ENCODE measurements at regions not wholly inside any gene's neighbourhood (a gene's known extent, or its start where the extent isn't known, plus 50 kb on each side); places are given as distances from the start of the nearest gene placed in this dataset.
"Not testable (repeated sequence)": the region's sequence is repeated elsewhere in the genome, so short reads cannot be mapped to it uniquely, and the experiment has no call there.

DNA sequence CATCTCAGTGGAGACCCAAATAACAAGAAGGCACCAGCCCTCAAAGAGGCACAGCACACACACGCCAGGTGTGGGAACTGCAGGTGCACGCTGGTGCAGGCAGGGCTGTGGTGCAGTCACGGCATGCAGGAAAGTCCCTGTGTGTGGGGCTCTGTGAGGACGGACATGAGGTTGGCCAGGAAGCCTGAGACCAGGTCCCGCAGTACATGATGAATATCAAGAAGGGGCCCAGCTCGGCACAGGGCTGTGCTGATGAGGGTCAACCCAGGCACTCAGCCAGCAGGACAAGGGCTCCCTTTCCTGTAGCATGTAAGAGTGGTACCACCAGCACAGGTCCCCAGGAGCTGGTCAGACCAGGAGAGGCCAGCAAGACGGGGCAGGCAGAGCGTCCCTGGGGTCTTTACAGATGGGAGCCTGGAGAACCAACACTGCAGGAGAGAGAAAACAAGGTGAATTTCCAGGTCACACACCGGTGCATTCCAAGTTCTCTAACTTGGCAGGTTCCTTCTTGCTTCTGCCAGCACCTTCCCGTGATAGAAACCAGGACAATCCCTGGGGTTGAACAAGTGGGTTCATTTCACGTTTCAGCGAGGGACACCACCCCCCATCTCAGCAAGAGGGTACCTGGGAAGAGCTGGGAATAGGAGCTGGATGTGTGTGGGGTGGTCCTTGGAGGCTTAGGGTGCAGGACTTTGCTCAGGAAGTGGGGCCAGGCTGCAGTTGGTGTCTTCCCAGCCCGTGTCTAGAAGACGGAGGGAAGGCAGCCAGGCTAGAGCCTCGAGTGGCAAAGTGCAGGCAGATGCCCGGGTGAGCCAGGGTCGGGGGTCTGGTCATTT, 244.8 kb upstream of the TCERG1L start:
- no peak for DNase-seq (ENCODE audit: low read depth, low spot score)
- no peaks in the 10 kb centered on the region for H3K27me3 Mint-ChIP-seq (ENCODE audit: low read depth)
- peaks cover 5% of the 10 kb centered on the region for H3K4me1 Mint-ChIP-seq
- no peaks in the 10 kb centered on the region for H3K36me3 Mint-ChIP-seq (ENCODE audit: low read depth)
- no peak overlapping the region for H3K4me3 Mint-ChIP-seq
- H3K27ac Mint-ChIP-seq (ENCODE audit: unreplicated experiment) = no peak overlapping the region
- TF ChIP-seq, protein P1, sequence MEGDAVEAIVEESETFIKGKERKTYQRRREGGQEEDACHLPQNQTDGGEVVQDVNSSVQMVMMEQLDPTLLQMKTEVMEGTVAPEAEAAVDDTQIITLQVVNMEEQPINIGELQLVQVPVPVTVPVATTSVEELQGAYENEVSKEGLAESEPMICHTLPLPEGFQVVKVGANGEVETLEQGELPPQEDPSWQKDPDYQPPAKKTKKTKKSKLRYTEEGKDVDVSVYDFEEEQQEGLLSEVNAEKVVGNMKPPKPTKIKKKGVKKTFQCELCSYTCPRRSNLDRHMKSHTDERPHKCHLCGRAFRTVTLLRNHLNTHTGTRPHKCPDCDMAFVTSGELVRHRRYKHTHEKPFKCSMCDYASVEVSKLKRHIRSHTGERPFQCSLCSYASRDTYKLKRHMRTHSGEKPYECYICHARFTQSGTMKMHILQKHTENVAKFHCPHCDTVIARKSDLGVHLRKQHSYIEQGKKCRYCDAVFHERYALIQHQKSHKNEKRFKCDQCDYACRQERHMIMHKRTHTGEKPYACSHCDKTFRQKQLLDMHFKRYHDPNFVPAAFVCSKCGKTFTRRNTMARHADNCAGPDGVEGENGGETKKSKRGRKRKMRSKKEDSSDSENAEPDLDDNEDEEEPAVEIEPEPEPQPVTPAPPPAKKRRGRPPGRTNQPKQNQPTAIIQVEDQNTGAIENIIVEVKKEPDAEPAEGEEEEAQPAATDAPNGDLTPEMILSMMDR (conservative IDR thresholded peaks at IDR 0.05) = no peak
- no peaks in the 10 kb centered on the region for H3K9me3 Mint-ChIP-seq

- DNase-seq (ENCODE audit: low read depth, low spot score) = no peak
- TF ChIP-seq, protein P1 (conservative IDR thresholded peaks at IDR 0.05) = no peak
- no peaks in the 10 kb centered on the region for H3K9me3 Mint-ChIP-seq
- H3K27me3 Mint-ChIP-seq (ENCODE audit: low read depth) = peaks cover 3% of the 10 kb centered on the region
- peaks cover 5% of the 10 kb centered on the region for H3K4me1 Mint-ChIP-seq
- H3K36me3 Mint-ChIP-seq (ENCODE audit: low read depth) = no peaks in the 10 kb centered on the region
- no peak overlapping the region for H3K27ac Mint-ChIP-seq (ENCODE audit: unreplicated experiment)
- H3K4me3 Mint-ChIP-seq = no peak overlapping the region
Observed at GRCh38 chr10:131556897-131557495, 245.5 kb upstream of the TCERG1L start.

GRCh38 chr10:131557956-131558355, 246.4 kb upstream of the TCERG1L start:
- H3K36me3 Mint-ChIP-seq (ENCODE audit: low read depth); H3K4me3 Mint-ChIP-seq; H3K4me1 Mint-ChIP-seq; H3K9me3 Mint-ChIP-seq; H3K27ac Mint-ChIP-seq (ENCODE audit: unreplicated experiment); DNase-seq (ENCODE audit: low read depth, low spot score); H3K27me3 Mint-ChIP-seq (ENCODE audit: low read depth): not testable (repeated sequence)

DNA sequence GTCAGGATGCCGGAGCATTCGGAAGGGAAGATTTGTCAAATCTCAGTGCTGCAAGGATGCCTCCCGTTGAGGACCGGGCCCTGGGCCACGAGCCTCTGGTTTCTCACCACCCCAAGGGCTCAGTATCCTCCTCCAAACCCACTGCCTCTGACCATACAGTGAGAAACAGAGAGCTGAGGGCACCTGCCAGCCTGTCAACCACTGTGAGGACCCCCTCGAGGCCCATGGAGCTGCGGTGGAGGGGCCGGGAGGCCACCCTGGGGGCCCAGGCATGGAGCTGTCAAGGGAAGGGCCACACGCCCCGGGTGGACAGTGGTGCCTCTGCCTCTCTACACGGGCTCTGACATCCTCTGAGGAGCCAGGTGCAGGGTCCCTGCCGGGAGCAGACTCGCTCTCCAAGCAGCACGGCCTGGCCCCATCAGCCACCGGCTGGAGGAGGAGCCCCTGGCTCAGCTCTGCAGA, 248.0 kb upstream of the TCERG1L start:
- no peaks in the 10 kb centered on the region for H3K36me3 Mint-ChIP-seq (ENCODE audit: low read depth)
- H3K4me3 Mint-ChIP-seq = no peak overlapping the region
- TF ChIP-seq, protein P1 (conservative IDR thresholded peaks at IDR 0.05) = no peak
- no peak for DNase-seq (ENCODE audit: low read depth, low spot score)
- H3K4me1 Mint-ChIP-seq = peaks cover 5% of the 10 kb centered on the region
- H3K27ac Mint-ChIP-seq (ENCODE audit: unreplicated experiment) = no peak overlapping the region
- no peaks in the 10 kb centered on the region for H3K9me3 Mint-ChIP-seq
- peaks cover 5% of the 10 kb centered on the region for H3K27me3 Mint-ChIP-seq (ENCODE audit: low read depth)

GRCh38 chr10:131560166-131560565, 248.6 kb upstream of the TCERG1L start:
- TF ChIP-seq, protein P1 (conservative IDR thresholded peaks at IDR 0.05) = no peak
- no peaks in the 10 kb centered on the region for H3K36me3 Mint-ChIP-seq (ENCODE audit: low read depth)
- peaks cover 5% of the 10 kb centered on the region for H3K9me3 Mint-ChIP-seq
- no peak for DNase-seq (ENCODE audit: low read depth, low spot score)
- H3K27me3 Mint-ChIP-seq (ENCODE audit: low read depth) = peaks cover 5% of the 10 kb centered on the region
- H3K4me3 Mint-ChIP-seq = no peak overlapping the region
- no peak overlapping the region for H3K27ac Mint-ChIP-seq (ENCODE audit: unreplicated experiment)
- peaks cover 5% of the 10 kb centered on the region for H3K4me1 Mint-ChIP-seq

Measured in neural crest cell (in vitro differentiated cells).